H1 (cell line): ENCODE measurements at regions not wholly inside any gene's neighbourhood (a gene's known extent, or its start where the extent isn't known, plus 50 kb on each side); places are given as distances from the start of the nearest gene placed in this dataset.

Experiments
- FOSL1 ChIP-seq: IDR thresholded peaks from 2 replicates; pipeline ENCODE4 v1.6.1; 2011; ENCODE audit warnings: mild to moderate bottlenecking, low read depth, low read length, moderate library complexity; ENCODE audit not compliant: insufficient read depth
- HDAC6 ChIP-seq: IDR thresholded peaks from one replicate; pipeline ENCODE4 v1.7.1; 2012; ENCODE audit warnings: low read depth, mild to moderate bottlenecking, inconsistent platforms, low read length, moderate library complexity
- POLR2A ChIP-seq, 2 experiments: IDR thresholded peaks; 1 replicate in 1 of 2; 2 replicates in 1 of 2; pipeline ENCODE4 v1.6.1; 2011; ENCODE audit warnings: low read depth in 2 of 2, low read length in 2 of 2, mild to moderate bottlenecking in 2 of 2; ENCODE audit errors: control extremely low read depth in 1 of 2
- POLR2AphosphoS5 ChIP-seq: IDR thresholded peaks from 2 replicates; pipeline ENCODE4 v1.6.1; 2011; ENCODE audit warnings: low read depth, low read length
- RFX5 ChIP-seq: IDR thresholded peaks from 2 replicates; pipeline ENCODE4 v1.6.1; 2011; ENCODE audit warnings: low read depth, low read length, improper control_type of control experiment, borderline replicate concordance
- TBP ChIP-seq: IDR thresholded peaks from 2 replicates; pipeline ENCODE4 v1.6.1; 2011; ENCODE audit warnings: low read depth, low read length, improper control_type of control experiment
- YY1 ChIP-seq: IDR thresholded peaks from 2 replicates; pipeline ENCODE4 v1.6.1; 2011; ENCODE audit warnings: low read depth, mild to moderate bottlenecking, low read length
- TF ChIP-seq, protein P1 (sequence below), 3 experiments: IDR thresholded peaks; 1 replicate in 2 of 3; 2 replicates in 1 of 3; pipeline versions ENCODE4 v1.5.1 to v1.6.1; 2011; ENCODE audit warnings: low read length in 3 of 3, mild to moderate bottlenecking in 3 of 3, inconsistent platforms in 2 of 3, low read depth in 1 of 3, moderate library complexity in 1 of 3; ENCODE audit not compliant: insufficient read depth in 1 of 3; ENCODE audit errors: control extremely low read depth in 1 of 3

DNA sequence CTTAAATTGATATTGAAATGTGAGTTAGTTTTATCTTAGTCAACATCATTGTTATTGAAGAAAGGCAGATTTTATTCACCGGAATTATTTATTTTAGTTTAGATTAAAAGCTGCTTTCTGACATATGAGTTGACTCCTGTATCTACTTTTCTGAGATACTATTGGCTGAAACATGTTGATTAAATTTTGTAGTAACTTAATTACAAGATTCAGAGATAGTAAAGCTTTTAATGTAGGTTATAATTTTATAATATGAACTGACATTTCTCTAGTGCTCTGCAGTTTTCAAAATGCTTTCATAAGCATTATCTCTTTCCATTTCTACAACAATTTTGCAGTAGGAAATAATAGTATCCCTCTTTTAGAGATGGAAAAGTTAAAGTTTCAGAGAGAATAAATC is 616.0 kb downstream of the USP25 start:
- TF ChIP-seq YY1: no peak
- TF ChIP-seq POLR2A (IDR thresholded peaks at IDR 0.05; ENCODE audit: control extremely low read depth in 1 of 2, low read depth in 2 of 2, low read length in 2 of 2): no peak
- no peak for TF ChIP-seq TBP
- TF ChIP-seq POLR2AphosphoS5: no peak
- no peak for TF ChIP-seq RFX5
- no peak for TF ChIP-seq HDAC6
- TF ChIP-seq, protein P1, sequence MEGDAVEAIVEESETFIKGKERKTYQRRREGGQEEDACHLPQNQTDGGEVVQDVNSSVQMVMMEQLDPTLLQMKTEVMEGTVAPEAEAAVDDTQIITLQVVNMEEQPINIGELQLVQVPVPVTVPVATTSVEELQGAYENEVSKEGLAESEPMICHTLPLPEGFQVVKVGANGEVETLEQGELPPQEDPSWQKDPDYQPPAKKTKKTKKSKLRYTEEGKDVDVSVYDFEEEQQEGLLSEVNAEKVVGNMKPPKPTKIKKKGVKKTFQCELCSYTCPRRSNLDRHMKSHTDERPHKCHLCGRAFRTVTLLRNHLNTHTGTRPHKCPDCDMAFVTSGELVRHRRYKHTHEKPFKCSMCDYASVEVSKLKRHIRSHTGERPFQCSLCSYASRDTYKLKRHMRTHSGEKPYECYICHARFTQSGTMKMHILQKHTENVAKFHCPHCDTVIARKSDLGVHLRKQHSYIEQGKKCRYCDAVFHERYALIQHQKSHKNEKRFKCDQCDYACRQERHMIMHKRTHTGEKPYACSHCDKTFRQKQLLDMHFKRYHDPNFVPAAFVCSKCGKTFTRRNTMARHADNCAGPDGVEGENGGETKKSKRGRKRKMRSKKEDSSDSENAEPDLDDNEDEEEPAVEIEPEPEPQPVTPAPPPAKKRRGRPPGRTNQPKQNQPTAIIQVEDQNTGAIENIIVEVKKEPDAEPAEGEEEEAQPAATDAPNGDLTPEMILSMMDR (IDR thresholded peaks at IDR 0.05; ENCODE audit: control extremely low read depth in 1 of 3, insufficient read depth in 1 of 3, low read depth in 1 of 3, low read length in 3 of 3): no peak
- no peak for TF ChIP-seq FOSL1
